Activated T-helper 17 cell treated with anti-CD3 and anti-CD28 coated beads, Interleukin-2, amount 50 U/mL, for 72 hours (primary cell): ENCODE measurements at regions not wholly inside any gene's neighbourhood (a gene's known extent, or its start where the extent isn't known, plus 50 kb on each side); places are given as distances from the start of the nearest gene placed in this dataset.

Experiments used
- ATAC-seq: fragments of 150-1000 bp; cut with Tn5 transposase; replicated peaks from 2 replicates; pipeline ENCODE4 v1.10.0; 2021; ENCODE audit warnings: mild to moderate bottlenecking, moderate library complexity
- H3K27ac Mint-ChIP-seq: one replicate; pipeline ENCODE4 v1.8.0; 2022; ENCODE audit warnings: mixed read lengths
- H3K27me3 Mint-ChIP-seq: one replicate; pipeline ENCODE4 v1.8.0; 2022; ENCODE audit warnings: mixed read lengths
- H3K36me3 Mint-ChIP-seq: one replicate; pipeline ENCODE4 v1.8.0; 2022; ENCODE audit warnings: low read depth, mild to moderate bottlenecking, mixed read lengths
- H3K4me1 Mint-ChIP-seq: one replicate; pipeline ENCODE4 v1.8.0; 2022; ENCODE audit warnings: mixed read lengths
- H3K4me3 Mint-ChIP-seq: one replicate; pipeline ENCODE4 v1.8.0; 2022; ENCODE audit warnings: mild to moderate bottlenecking, mixed read lengths
- H3K9me3 Mint-ChIP-seq: one replicate; pipeline ENCODE4 v1.8.0; 2022; ENCODE audit warnings: mixed read lengths

- ATAC-seq: no peak
- Mint-ChIP-seq H3K36me3 (no peaks in the 10 kb centered on the region), H3K9me3 (no peaks in the 10 kb centered on the region), H3K27me3 (peaks cover 15% of the 10 kb centered on the region), H3K27ac (no peak overlapping the region), H3K4me1 (no peaks in the 10 kb centered on the region), H3K4me3 (no peak overlapping the region)
Measured at GRCh38 chr9:86705490-86705889, 241.8 kb downstream of the GAS1 start.

GRCh38 chr9:86703346-86703745 lies 244.0 kb downstream of the GAS1 start:
- H3K9me3 Mint-ChIP-seq: no peaks in the 10 kb centered on the region
- no peak for ATAC-seq
- peaks cover 24% of the 10 kb centered on the region for H3K27me3 Mint-ChIP-seq
- H3K27ac Mint-ChIP-seq: no peak overlapping the region
- no peaks in the 10 kb centered on the region for H3K4me1 Mint-ChIP-seq
- no peak overlapping the region for H3K4me3 Mint-ChIP-seq
- H3K36me3 Mint-ChIP-seq: no peaks in the 10 kb centered on the region

GRCh38 chr9:86700629-86701028 lies 246.7 kb downstream of the GAS1 start:
- no peaks in the 10 kb centered on the region for H3K9me3 Mint-ChIP-seq
- peaks cover 21% of the 10 kb centered on the region for H3K27me3 Mint-ChIP-seq
- H3K4me3 Mint-ChIP-seq: no peak overlapping the region
- H3K27ac Mint-ChIP-seq: no peak overlapping the region
- no peaks in the 10 kb centered on the region for H3K4me1 Mint-ChIP-seq
- ATAC-seq: no peak
- H3K36me3 Mint-ChIP-seq: no peaks in the 10 kb centered on the region

GRCh38 chr9:86697999-86698398 lies 249.3 kb downstream of the GAS1 start:
- Mint-ChIP-seq H3K4me3 (no peak overlapping the region), H3K4me1 (no peaks in the 10 kb centered on the region), H3K27ac (no peak overlapping the region), H3K9me3 (no peaks in the 10 kb centered on the region), H3K27me3 (peaks cover 15% of the 10 kb centered on the region), H3K36me3 (no peaks in the 10 kb centered on the region)
- ATAC-seq: no peak

- Mint-ChIP-seq H3K27ac (no peak overlapping the region), H3K4me1 (no peaks in the 10 kb centered on the region), H3K9me3 (no peaks in the 10 kb centered on the region), H3K36me3 (no peaks in the 10 kb centered on the region), H3K27me3 (peaks cover 20% of the 10 kb centered on the region), H3K4me3 (no peak overlapping the region)
- no peak for ATAC-seq
Measured at GRCh38 chr9:86697213-86697612, 250.1 kb downstream of the GAS1 start.

GRCh38 chr9:86695910-86696424 lies 251.3 kb downstream of the GAS1 start:
- Mint-ChIP-seq H3K27ac (no peak overlapping the region), H3K27me3 (peaks cover 17% of the 10 kb centered on the region), H3K4me1 (no peaks in the 10 kb centered on the region), H3K9me3 (no peaks in the 10 kb centered on the region), H3K36me3 (no peaks in the 10 kb centered on the region), H3K4me3 (no peak overlapping the region)
- no peak for ATAC-seq

- no peak for ATAC-seq
- Mint-ChIP-seq H3K4me3 (no peak overlapping the region), H3K36me3 (no peaks in the 10 kb centered on the region)
Measured at GRCh38 chr9:86690034-86690433, 257.3 kb downstream of the GAS1 start.

GRCh38 chr9:86687788-86688187 lies 259.5 kb downstream of the GAS1 start:
- Mint-ChIP-seq H3K27ac (no peak overlapping the region), H3K4me1 (no peaks in the 10 kb centered on the region), H3K9me3 (no peaks in the 10 kb centered on the region), H3K4me3 (no peak overlapping the region), H3K36me3 (no peaks in the 10 kb centered on the region), H3K27me3 (peaks cover 12% of the 10 kb centered on the region)
- ATAC-seq: no peak

More at GRCh38 chr9:86690034-86690433, 257.3 kb downstream of the GAS1 start:
- Mint-ChIP-seq H3K9me3 (no peaks in the 10 kb centered on the region), H3K4me1 (no peaks in the 10 kb centered on the region), H3K27ac (no peak overlapping the region), H3K27me3 (peaks cover 12% of the 10 kb centered on the region)

- Mint-ChIP-seq H3K4me1 (no peaks in the 10 kb centered on the region), H3K36me3 (no peaks in the 10 kb centered on the region), H3K27me3 (peaks cover 7% of the 10 kb centered on the region), H3K4me3 (no peak overlapping the region), H3K27ac (no peak overlapping the region), H3K9me3 (no peaks in the 10 kb centered on the region)
- no peak for ATAC-seq
Measured at GRCh38 chr9:86685556-86685955, 261.8 kb downstream of the GAS1 start.

- H3K27me3 Mint-ChIP-seq: peaks cover 9% of the 10 kb centered on the region
- no peak overlapping the region for H3K4me3 Mint-ChIP-seq
- no peaks in the 10 kb centered on the region for H3K36me3 Mint-ChIP-seq
- H3K4me1 Mint-ChIP-seq: no peaks in the 10 kb centered on the region
- no peak for ATAC-seq
- H3K27ac Mint-ChIP-seq: no peak overlapping the region
- no peaks in the 10 kb centered on the region for H3K9me3 Mint-ChIP-seq
Measured at GRCh38 chr9:86684148-86684547, 263.2 kb downstream of the GAS1 start.

GRCh38 chr9:86682240-86682639 lies 265.1 kb downstream of the GAS1 start:
- no peaks in the 10 kb centered on the region for H3K4me1 Mint-ChIP-seq
- no peaks in the 10 kb centered on the region for H3K36me3 Mint-ChIP-seq
- H3K9me3 Mint-ChIP-seq: no peaks in the 10 kb centered on the region
- peak overlapping the region; percentile 40 for H3K4me3 Mint-ChIP-seq
- H3K27me3 Mint-ChIP-seq: peaks cover 17% of the 10 kb centered on the region
- peak overlapping the region; percentile 6 for H3K27ac Mint-ChIP-seq
- no peak for ATAC-seq

GRCh38 chr9:86679909-86680308 lies 267.4 kb downstream of the GAS1 start:
- no peaks in the 10 kb centered on the region for H3K9me3 Mint-ChIP-seq
- no peak overlapping the region for H3K27ac Mint-ChIP-seq
- H3K27me3 Mint-ChIP-seq: peaks cover 14% of the 10 kb centered on the region
- H3K4me1 Mint-ChIP-seq: no peaks in the 10 kb centered on the region
- no peak for ATAC-seq
- no peaks in the 10 kb centered on the region for H3K36me3 Mint-ChIP-seq
- H3K4me3 Mint-ChIP-seq: no peak overlapping the region

- H3K4me3 Mint-ChIP-seq: no peak overlapping the region
- H3K36me3 Mint-ChIP-seq: no peaks in the 10 kb centered on the region
- no peaks in the 10 kb centered on the region for H3K4me1 Mint-ChIP-seq
- H3K27me3 Mint-ChIP-seq: peaks cover 20% of the 10 kb centered on the region
- H3K27ac Mint-ChIP-seq: no peak overlapping the region
- ATAC-seq: no peak
- H3K9me3 Mint-ChIP-seq: no peaks in the 10 kb centered on the region
Measured at GRCh38 chr9:86676396-86676795, 270.9 kb downstream of the GAS1 start.

- Mint-ChIP-seq H3K36me3 (no peaks in the 10 kb centered on the region), H3K4me3 (no peak overlapping the region), H3K27me3 (peaks cover 18% of the 10 kb centered on the region), H3K27ac (no peak overlapping the region), H3K4me1 (no peaks in the 10 kb centered on the region), H3K9me3 (no peaks in the 10 kb centered on the region)
- ATAC-seq: no peak
Measured at GRCh38 chr9:86675805-86676204, 271.5 kb downstream of the GAS1 start.

GRCh38 chr9:86674487-86674886 lies 272.8 kb downstream of the GAS1 start:
- peaks cover 20% of the 10 kb centered on the region for H3K27me3 Mint-ChIP-seq
- no peak overlapping the region for H3K27ac Mint-ChIP-seq
- H3K4me3 Mint-ChIP-seq: no peak overlapping the region
- H3K9me3 Mint-ChIP-seq: no peaks in the 10 kb centered on the region
- H3K4me1 Mint-ChIP-seq: no peaks in the 10 kb centered on the region
- H3K36me3 Mint-ChIP-seq: no peaks in the 10 kb centered on the region
- ATAC-seq: no peak

- Mint-ChIP-seq H3K36me3 (no peaks in the 10 kb centered on the region), H3K4me3 (no peak overlapping the region), H3K27me3 (peaks cover 20% of the 10 kb centered on the region), H3K27ac (no peak overlapping the region), H3K9me3 (peaks cover 1% of the 10 kb centered on the region), H3K4me1 (no peaks in the 10 kb centered on the region)
- no peak for ATAC-seq
Measured at GRCh38 chr9:86672966-86673365, 274.3 kb downstream of the GAS1 start.
